MM.1S (cell line): ENCODE measurements at regions not wholly inside any gene's neighbourhood (a gene's known extent, or its start where the extent isn't known, plus 50 kb on each side); places are given as distances from the start of the nearest gene placed in this dataset.

Experiments
- CTCF ChIP-seq: fragments of 300-600 bp; sonication (generic); IDR thresholded peaks from 2 replicates; pipeline ENCODE4 v1.5.1; 2016; ENCODE audit warnings: antibody characterized with exemption, low read length, mixed read lengths
- EZH2 ChIP-seq: fragments of 300-600 bp; sonication (generic); optimal IDR thresholded peaks from 2 replicates; pipeline ENCODE3; 2017; ENCODE audit warnings: low read depth, mild to moderate bottlenecking, antibody characterized with exemption, low read length, mixed read lengths

DNA sequence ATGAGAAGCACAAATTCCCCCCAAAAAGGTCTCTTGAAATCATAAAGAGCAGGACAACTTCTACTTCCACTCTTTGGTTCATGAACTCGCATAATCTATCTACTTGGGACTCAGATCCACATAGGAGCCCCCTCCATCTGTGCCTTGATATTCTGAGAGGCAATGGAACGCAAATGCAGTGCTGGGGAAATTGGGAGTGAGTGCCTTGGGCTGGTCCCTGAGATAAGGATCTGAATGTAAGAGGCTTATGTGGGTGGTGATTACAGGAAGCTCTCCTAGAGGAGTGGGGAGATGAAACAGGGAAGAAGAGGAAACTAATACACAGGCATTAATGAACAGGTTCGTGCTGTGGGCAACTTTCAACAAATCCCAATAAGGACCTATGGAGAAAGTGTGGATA is 285.6 kb downstream of the RASEF start:
- TF ChIP-seq CTCF: no peak
- TF ChIP-seq EZH2: no peak
